Osteoblast (primary cell): ENCODE measurements at regions not wholly inside any gene's neighbourhood (a gene's known extent, or its start where the extent isn't known, plus 50 kb on each side); places are given as distances from the start of the nearest gene placed in this dataset.

ENCODE experiments used
- DNase-seq: peaks from one replicate; pipeline ENCODE4 v3.0.0; 2011; ENCODE audit warnings: low spot score, mixed read lengths; ENCODE audit not compliant: insufficient read length; ENCODE audit errors: missing footprints
- H2AFZ ChIP-seq: 2 replicates; pipeline ENCODE4 v1.6.0; 2011; ENCODE audit warnings: mild to moderate bottlenecking, low read length
- H3K27ac ChIP-seq: 2 replicates; pipeline ENCODE4 v1.5.1; 2011; ENCODE audit warnings: mild to moderate bottlenecking, low read depth, low read length, moderate library complexity
- H3K27me3 ChIP-seq: 2 replicates; pipeline ENCODE4 v1.6.0; 2012; ENCODE audit warnings: mild to moderate bottlenecking, control low read depth, inconsistent platforms, low read length, moderate library complexity; ENCODE audit not compliant: insufficient read depth
- H3K36me3 ChIP-seq: 2 replicates; pipeline ENCODE4 v1.5.1; 2011; ENCODE audit warnings: mild to moderate bottlenecking, low read length, control low read depth, moderate library complexity; ENCODE audit not compliant: insufficient read depth
- H3K4me1 ChIP-seq: 2 replicates; pipeline ENCODE4 v1.5.1; 2011; ENCODE audit warnings: mild to moderate bottlenecking, low read length, control low read depth, moderate library complexity; ENCODE audit not compliant: insufficient read depth
- H3K4me2 ChIP-seq: 2 replicates; pipeline ENCODE4 v1.6.0; 2011; ENCODE audit warnings: mild to moderate bottlenecking, low read length; ENCODE audit not compliant: insufficient read depth
- H3K4me3 ChIP-seq: fragments of 200-600 bp; sonication (generic); 3 replicates; pipeline ENCODE4 v1.5.1; 2012; ENCODE audit warnings: mild to moderate bottlenecking, low read length, inconsistent platforms; ENCODE audit not compliant: insufficient read depth
- H3K79me2 ChIP-seq: 2 replicates; pipeline ENCODE4 v1.6.0; 2012; ENCODE audit warnings: mild to moderate bottlenecking, low read length, control low read depth, inconsistent platforms; ENCODE audit not compliant: insufficient read depth
- H3K9me3 ChIP-seq: 2 replicates; pipeline ENCODE4 v1.5.1; 2011; ENCODE audit warnings: low read depth, low read length, control low read depth
- H4K20me1 ChIP-seq: 2 replicates; pipeline ENCODE4 v1.6.0; 2012; ENCODE audit warnings: mild to moderate bottlenecking, low read length, control low read depth; ENCODE audit not compliant: insufficient read depth
- CTCF ChIP-seq: IDR thresholded peaks from 2 replicates; pipeline ENCODE4 v1.5.1; 2011; ENCODE audit warnings: mild to moderate bottlenecking, low read depth, low read length, moderate library complexity; ENCODE audit errors: extremely low read depth

DNA sequence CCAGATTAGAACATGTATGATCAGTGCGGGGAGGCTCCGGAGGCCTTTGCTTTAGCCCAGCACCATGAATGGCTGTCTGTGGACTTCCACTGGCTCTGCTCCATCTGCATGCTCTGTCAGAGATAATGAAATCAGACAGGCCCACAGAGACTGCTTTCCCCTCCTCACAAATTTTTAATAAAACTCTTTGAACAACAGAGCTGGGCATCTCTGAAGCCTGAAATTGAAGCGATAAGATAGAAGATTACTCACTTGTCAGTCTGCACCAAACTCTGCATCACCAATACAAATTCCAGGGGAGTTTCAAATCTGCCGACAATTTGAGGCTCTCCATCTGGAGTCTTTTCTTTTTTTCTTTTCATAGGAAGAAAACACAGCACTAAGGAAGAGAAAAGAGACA is 110.0 kb downstream of the DYRK2 start:
- no peaks in the 10 kb centered on the region for H3K79me2 ChIP-seq
- no peak for TF ChIP-seq CTCF
- H3K4me3 ChIP-seq = no peak overlapping the region
- no peaks in the 10 kb centered on the region for H3K9me3 ChIP-seq
- H3K4me2 ChIP-seq = no peak overlapping the region
- no peaks in the 10 kb centered on the region for H3K4me1 ChIP-seq
- H2AFZ ChIP-seq = no peak overlapping the region
- no peak overlapping the region for H3K27ac ChIP-seq
- DNase-seq = no peak
- no peaks in the 10 kb centered on the region for H3K36me3 ChIP-seq
- H3K27me3 ChIP-seq = no peaks in the 10 kb centered on the region
- H4K20me1 ChIP-seq = no peaks in the 10 kb centered on the region

DNA sequence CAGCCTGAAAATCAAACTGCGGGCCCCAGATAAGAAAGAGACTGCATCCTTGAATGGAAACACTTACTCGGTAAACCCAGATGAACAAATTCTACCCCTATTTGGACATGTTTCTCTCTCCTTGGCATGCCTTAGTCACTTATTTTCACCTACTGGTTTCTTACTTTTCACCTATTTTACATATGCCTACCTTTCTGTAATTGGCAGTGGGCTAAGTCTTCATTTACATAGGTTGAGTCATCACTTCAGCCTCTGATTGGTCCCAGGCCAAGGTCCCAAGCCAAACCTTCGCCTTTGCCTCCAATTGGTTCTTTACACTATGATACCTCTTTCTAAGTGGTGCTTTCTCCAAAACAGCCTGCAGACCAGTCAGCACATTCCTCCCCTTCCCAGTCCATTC is 111.3 kb downstream of the DYRK2 start:
- no peak for TF ChIP-seq CTCF
- no peaks in the 10 kb centered on the region for H3K27me3 ChIP-seq
- no peak overlapping the region for H3K4me3 ChIP-seq
- DNase-seq = no peak
- no peaks in the 10 kb centered on the region for H4K20me1 ChIP-seq
- no peak overlapping the region for H2AFZ ChIP-seq
- no peaks in the 10 kb centered on the region for H3K9me3 ChIP-seq
- no peaks in the 10 kb centered on the region for H3K4me1 ChIP-seq
- H3K27ac ChIP-seq = no peak overlapping the region
- no peak overlapping the region for H3K4me2 ChIP-seq
- H3K36me3 ChIP-seq = no peaks in the 10 kb centered on the region
- H3K79me2 ChIP-seq = no peaks in the 10 kb centered on the region

DNA sequence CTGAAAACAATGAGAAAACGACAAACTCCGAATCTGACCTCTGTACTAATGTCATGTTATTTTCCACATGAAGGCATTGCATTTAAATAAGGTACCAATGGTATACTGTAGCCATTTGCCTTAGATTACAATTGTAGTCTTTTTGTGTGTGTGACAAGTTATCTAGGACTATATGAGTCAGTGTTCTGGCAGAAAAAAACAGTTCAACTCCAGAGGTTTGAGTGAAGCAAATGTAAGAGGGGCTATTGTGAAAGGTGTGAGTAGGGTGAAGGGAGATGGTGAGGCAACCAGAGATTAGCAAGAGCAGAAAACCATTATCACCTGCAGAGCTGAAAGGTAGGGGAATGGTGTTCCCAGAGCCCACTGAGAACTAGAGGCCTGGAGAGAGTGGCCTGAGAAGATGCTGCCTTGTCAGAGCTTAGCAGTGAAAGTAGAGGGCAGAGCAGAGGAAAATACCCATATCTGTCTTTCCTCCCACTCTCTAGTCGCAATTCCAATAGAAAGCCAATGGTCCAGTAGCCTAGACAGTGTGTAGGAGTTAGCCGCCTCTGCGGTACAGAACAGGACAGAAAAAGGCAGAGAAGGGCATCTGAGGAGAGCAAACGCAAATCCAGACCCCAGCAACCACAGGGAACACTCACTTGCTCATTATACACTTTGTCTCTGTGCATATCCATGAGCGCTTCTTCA is 112.2 kb downstream of the DYRK2 start:
- H3K9me3 ChIP-seq = no peaks in the 10 kb centered on the region
- no peaks in the 10 kb centered on the region for H3K27me3 ChIP-seq
- no peak overlapping the region for H3K27ac ChIP-seq
- DNase-seq = no peak
- no peaks in the 10 kb centered on the region for H3K36me3 ChIP-seq
- TF ChIP-seq CTCF = no peak
- no peaks in the 10 kb centered on the region for H3K4me1 ChIP-seq
- H3K4me2 ChIP-seq = no peak overlapping the region
- H3K4me3 ChIP-seq = no peak overlapping the region
- no peaks in the 10 kb centered on the region for H4K20me1 ChIP-seq
- no peaks in the 10 kb centered on the region for H3K79me2 ChIP-seq
- no peak overlapping the region for H2AFZ ChIP-seq

DNA sequence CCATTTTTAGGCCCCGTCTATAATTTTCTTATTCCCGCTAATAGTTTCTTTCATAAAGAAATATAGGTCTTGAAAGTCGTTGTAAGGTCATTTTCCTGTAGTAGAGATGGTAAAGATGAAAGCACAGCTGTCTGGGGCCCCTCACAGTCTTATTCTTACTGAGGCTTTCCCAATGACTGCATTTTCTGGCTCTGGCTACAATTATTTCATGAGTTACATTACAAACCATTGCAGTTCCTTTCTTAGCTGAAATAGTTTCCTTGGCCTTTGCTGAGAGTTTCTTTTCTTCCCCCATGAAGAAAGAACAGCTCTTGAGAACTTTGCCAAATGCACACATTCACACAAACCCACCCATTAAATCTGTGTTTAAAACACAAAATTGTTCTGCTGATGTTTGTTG is 113.0 kb downstream of the DYRK2 start:
- H3K36me3 ChIP-seq = no peaks in the 10 kb centered on the region
- H3K4me1 ChIP-seq = peaks cover 6% of the 10 kb centered on the region
- H3K79me2 ChIP-seq = no peaks in the 10 kb centered on the region
- no peak overlapping the region for H3K4me3 ChIP-seq
- H3K9me3 ChIP-seq = no peaks in the 10 kb centered on the region
- no peaks in the 10 kb centered on the region for H3K27me3 ChIP-seq
- H2AFZ ChIP-seq = no peak overlapping the region
- TF ChIP-seq CTCF = no peak
- H3K4me2 ChIP-seq = no peak overlapping the region
- no peak for DNase-seq
- H4K20me1 ChIP-seq = no peaks in the 10 kb centered on the region
- H3K27ac ChIP-seq = no peak overlapping the region
